HG03469 (cell line): ENCODE measurements at regions not wholly inside any gene's neighbourhood (a gene's known extent, or its start where the extent isn't known, plus 50 kb on each side); places are given as distances from the start of the nearest gene placed in this dataset.
"Not testable (repeated sequence)": the region's sequence is repeated elsewhere in the genome, so short reads cannot be mapped to it uniquely, and the experiment has no call there.

Source experiments
- ATAC-seq: cut with Tn5 transposase; IDR thresholded peaks from one replicate; pipeline ENCODE4 v1.9.1; 2021; ENCODE audit warnings: mild to moderate bottlenecking, moderate library complexity, moderate number of reproducible peaks; ENCODE audit not compliant: unreplicated experiment

- ATAC-seq, result no peak
Measured at GRCh38 chr13:33340631-33341030, 55.1 kb upstream of the STARD13 start.

GRCh38 chr13:33341861-33342452, 56.4 kb upstream of the STARD13 start:
- no peak for ATAC-seq

- no peak for ATAC-seq
Measured at GRCh38 chr13:33345842-33346241, 60.3 kb upstream of the STARD13 start.

- no peak for ATAC-seq
Measured at GRCh38 chr13:33347861-33348260, 62.3 kb upstream of the STARD13 start.

GRCh38 chr13:33348366-33348765, 62.8 kb upstream of the STARD13 start:
- no peak for ATAC-seq

GRCh38 chr13:33349288-33349985, 63.9 kb upstream of the STARD13 start:
- no peak for ATAC-seq

GRCh38 chr13:33349986-33350826, 64.7 kb upstream of the STARD13 start:
- no peak for ATAC-seq

GRCh38 chr13:33351319-33351718, 65.8 kb upstream of the STARD13 start:
- no peak for ATAC-seq

- no peak for ATAC-seq
Measured at GRCh38 chr13:33352041-33352440, 66.5 kb upstream of the STARD13 start.

- ATAC-seq, result no peak
Measured at GRCh38 chr13:33352526-33352925, 67.0 kb upstream of the STARD13 start.

GRCh38 chr13:33353210-33353609, 67.7 kb upstream of the STARD13 start:
- ATAC-seq, result peak; percentile 86

- ATAC-seq, result no peak
Measured at GRCh38 chr13:33353646-33354045, 68.1 kb upstream of the STARD13 start.

- ATAC-seq, result no peak
Measured at GRCh38 chr13:33355201-33355895, 69.8 kb upstream of the STARD13 start.

- not testable (repeated sequence) for ATAC-seq
Measured at GRCh38 chr13:33358076-33358475, 72.5 kb upstream of the STARD13 start.

GRCh38 chr13:33362986-33363727, 77.6 kb upstream of the STARD13 start:
- peak; percentile 47 for ATAC-seq

GRCh38 chr13:33364192-33364591, 78.6 kb upstream of the STARD13 start:
- no peak for ATAC-seq

- ATAC-seq, result no peak
Measured at GRCh38 chr13:33366469-33367062, 81.0 kb upstream of the STARD13 start.

GRCh38 chr13:33367171-33367895, 81.8 kb upstream of the STARD13 start:
- no peak for ATAC-seq

GRCh38 chr13:33367926-33368325, 82.4 kb upstream of the STARD13 start:
- no peak for ATAC-seq
